GM23338 (cell line): ENCODE measurements at regions not wholly inside any gene's neighbourhood (a gene's known extent, or its start where the extent isn't known, plus 50 kb on each side); places are given as distances from the start of the nearest gene placed in this dataset.

Experiments used
- CREB1 ChIP-seq: fragments of 250-450 bp; sonication (Bioruptor Pico); IDR thresholded peaks from 2 replicates; pipeline ENCODE4 v1.5.0; 2020; ENCODE audit warnings: low read depth, mild to moderate bottlenecking, moderate library complexity
- CTCF ChIP-seq, 2 experiments: fragments of 200-600 bp in 1 of 2; sonication (generic) in 1 of 2; conservative IDR thresholded peaks; 2 replicates each; pipeline versions ENCODE4 v1.5.1 to v1.6.1; 2016 to 2017; ENCODE audit warnings: antibody characterized with exemption in 2 of 2, low read depth in 2 of 2, mild to moderate bottlenecking in 2 of 2, moderate library complexity in 1 of 2
- EZH2 ChIP-seq: fragments of 200-600 bp; sonication (generic); IDR thresholded peaks from one replicate; pipeline ENCODE4 v1.8.0; 2017; ENCODE audit warnings: antibody characterized with exemption, mild to moderate bottlenecking, low read depth; ENCODE audit not compliant: unreplicated experiment
- EZH2phosphoT487 ChIP-seq: fragments of 200-600 bp; sonication (generic); IDR thresholded peaks from one replicate; pipeline ENCODE4 v1.8.1; 2018; ENCODE audit warnings: antibody characterized with exemption; ENCODE audit not compliant: unreplicated experiment
- JUNB ChIP-seq: IDR thresholded peaks from one replicate; pipeline ENCODE4 v1.6.1; 2016; ENCODE audit warnings: antibody characterized with exemption; ENCODE audit not compliant: unreplicated experiment
- NANOG ChIP-seq: IDR thresholded peaks from 2 replicates; pipeline ENCODE4 v1.6.1; 2016; ENCODE audit warnings: antibody characterized with exemption, borderline replicate concordance
- POLR2AphosphoS5 ChIP-seq: IDR thresholded peaks from 2 replicates; pipeline ENCODE4 v1.6.1; 2016; ENCODE audit warnings: antibody characterized with exemption, low read depth
- STAT1 ChIP-seq: IDR thresholded peaks from one replicate; pipeline ENCODE4 v1.6.1; 2016; ENCODE audit warnings: antibody characterized with exemption; ENCODE audit not compliant: unreplicated experiment
- TF ChIP-seq, protein P1 (sequence below): IDR thresholded peaks from one replicate; pipeline ENCODE4 v1.6.1; 2018; ENCODE audit warnings: antibody characterized with exemption; ENCODE audit not compliant: unreplicated experiment
- TF ChIP-seq, protein P2 (sequence below): IDR thresholded peaks from 2 replicates; pipeline ENCODE4 v1.6.1; 2016; ENCODE audit warnings: antibody characterized with exemption

DNA sequence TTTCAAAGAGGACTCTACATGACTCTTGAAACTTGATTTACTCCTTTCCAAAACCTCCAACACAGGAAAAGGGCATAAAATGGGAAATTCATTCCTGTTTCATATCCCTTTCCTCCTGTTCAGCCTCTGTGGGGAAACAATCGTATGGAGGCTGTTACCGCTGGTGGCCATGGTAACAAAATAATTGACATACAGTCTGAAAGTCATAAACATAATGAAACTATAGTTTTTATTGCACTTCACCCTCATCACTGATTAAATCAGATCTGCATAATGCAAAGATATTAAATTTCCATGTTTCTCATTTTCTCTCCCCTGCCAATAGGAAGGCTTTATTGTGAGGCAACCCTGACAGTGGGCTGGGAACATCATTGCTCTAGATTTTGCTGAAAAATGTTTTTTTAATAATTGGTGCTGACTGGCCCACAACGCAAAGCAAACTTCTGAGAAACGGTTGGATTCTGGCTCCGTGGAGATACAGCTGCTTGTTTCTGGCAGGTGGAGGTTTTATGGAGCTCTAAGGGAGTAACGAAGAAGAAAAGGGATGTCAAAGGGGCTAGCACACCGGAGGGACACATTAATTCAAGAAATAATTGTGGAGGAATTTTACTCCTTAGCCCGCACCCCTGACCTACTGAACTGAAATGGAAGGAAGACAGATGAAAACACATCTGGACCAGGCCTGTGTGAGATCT is 154.2 kb upstream of the SHISA6 start:
- TF ChIP-seq CTCF (conservative IDR thresholded peaks at IDR 0.05; ENCODE audit: low read depth in 2 of 2) (no peak), EZH2phosphoT487 (no peak), EZH2 (no peak), NANOG (no peak), POLR2AphosphoS5 (no peak), CREB1 (CRISPR knock-in tag) (no peak), STAT1 (no peak), JUNB (no peak)
- TF ChIP-seq, protein P1, sequence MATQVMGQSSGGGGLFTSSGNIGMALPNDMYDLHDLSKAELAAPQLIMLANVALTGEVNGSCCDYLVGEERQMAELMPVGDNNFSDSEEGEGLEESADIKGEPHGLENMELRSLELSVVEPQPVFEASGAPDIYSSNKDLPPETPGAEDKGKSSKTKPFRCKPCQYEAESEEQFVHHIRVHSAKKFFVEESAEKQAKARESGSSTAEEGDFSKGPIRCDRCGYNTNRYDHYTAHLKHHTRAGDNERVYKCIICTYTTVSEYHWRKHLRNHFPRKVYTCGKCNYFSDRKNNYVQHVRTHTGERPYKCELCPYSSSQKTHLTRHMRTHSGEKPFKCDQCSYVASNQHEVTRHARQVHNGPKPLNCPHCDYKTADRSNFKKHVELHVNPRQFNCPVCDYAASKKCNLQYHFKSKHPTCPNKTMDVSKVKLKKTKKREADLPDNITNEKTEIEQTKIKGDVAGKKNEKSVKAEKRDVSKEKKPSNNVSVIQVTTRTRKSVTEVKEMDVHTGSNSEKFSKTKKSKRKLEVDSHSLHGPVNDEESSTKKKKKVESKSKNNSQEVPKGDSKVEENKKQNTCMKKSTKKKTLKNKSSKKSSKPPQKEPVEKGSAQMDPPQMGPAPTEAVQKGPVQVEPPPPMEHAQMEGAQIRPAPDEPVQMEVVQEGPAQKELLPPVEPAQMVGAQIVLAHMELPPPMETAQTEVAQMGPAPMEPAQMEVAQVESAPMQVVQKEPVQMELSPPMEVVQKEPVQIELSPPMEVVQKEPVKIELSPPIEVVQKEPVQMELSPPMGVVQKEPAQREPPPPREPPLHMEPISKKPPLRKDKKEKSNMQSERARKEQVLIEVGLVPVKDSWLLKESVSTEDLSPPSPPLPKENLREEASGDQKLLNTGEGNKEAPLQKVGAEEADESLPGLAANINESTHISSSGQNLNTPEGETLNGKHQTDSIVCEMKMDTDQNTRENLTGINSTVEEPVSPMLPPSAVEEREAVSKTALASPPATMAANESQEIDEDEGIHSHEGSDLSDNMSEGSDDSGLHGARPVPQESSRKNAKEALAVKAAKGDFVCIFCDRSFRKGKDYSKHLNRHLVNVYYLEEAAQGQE = no peak
- TF ChIP-seq, protein P2, sequence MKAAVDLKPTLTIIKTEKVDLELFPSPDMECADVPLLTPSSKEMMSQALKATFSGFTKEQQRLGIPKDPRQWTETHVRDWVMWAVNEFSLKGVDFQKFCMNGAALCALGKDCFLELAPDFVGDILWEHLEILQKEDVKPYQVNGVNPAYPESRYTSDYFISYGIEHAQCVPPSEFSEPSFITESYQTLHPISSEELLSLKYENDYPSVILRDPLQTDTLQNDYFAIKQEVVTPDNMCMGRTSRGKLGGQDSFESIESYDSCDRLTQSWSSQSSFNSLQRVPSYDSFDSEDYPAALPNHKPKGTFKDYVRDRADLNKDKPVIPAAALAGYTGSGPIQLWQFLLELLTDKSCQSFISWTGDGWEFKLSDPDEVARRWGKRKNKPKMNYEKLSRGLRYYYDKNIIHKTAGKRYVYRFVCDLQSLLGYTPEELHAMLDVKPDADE = no peak
